H1 (cell line): ENCODE measurements at regions not wholly inside any gene's neighbourhood (a gene's known extent, or its start where the extent isn't known, plus 50 kb on each side); places are given as distances from the start of the nearest gene placed in this dataset.

Experiments used
- ATF3 ChIP-seq: IDR thresholded peaks from 2 replicates; pipeline ENCODE4 v1.6.1; 2011; ENCODE audit warnings: low read depth, mild to moderate bottlenecking, low read length; ENCODE audit not compliant: insufficient read depth
- BACH1 ChIP-seq: IDR thresholded peaks from 2 replicates; pipeline ENCODE4 v1.6.1; 2012; ENCODE audit warnings: low read length, improper control_type of control experiment
- BCL11A ChIP-seq, 2 experiments: IDR thresholded peaks; one replicate each; pipeline ENCODE4 v1.6.1; 2011; ENCODE audit warnings: low read depth in 2 of 2, low read length in 2 of 2, mild to moderate bottlenecking in 2 of 2
- CBX5 ChIP-seq: fragments of 300-800, 300-1000 bp; sonication (generic); IDR thresholded peaks from 2 replicates; pipeline ENCODE4 v1.7.1; 2016; ENCODE audit warnings: antibody characterized with exemption, low read length, low read depth
- EZH2 ChIP-seq: fragments of 200-600 bp; sonication (generic); IDR thresholded peaks from 2 replicates; pipeline ENCODE4 v1.7.1; 2012; ENCODE audit warnings: low read depth, mild to moderate bottlenecking, moderate library complexity, low read length, inconsistent platforms; ENCODE audit not compliant: severe bottlenecking
- HDAC2 ChIP-seq, 2 experiments: fragments of 300-600 bp in 1 of 2; sonication (generic) in 1 of 2; IDR thresholded peaks; 2 replicates each; pipeline ENCODE4 v1.6.1; 2011 to 2012; ENCODE audit warnings: low read depth in 2 of 2, low read length in 2 of 2, mild to moderate bottlenecking in 2 of 2, moderate library complexity in 2 of 2, borderline replicate concordance in 1 of 2, inconsistent platforms in 1 of 2
- KDM1A ChIP-seq: fragments of 200-600, 300-600 bp; sonication (generic); IDR thresholded peaks from 2 replicates; pipeline ENCODE4 v1.7.1; 2016; ENCODE audit warnings: mild to moderate bottlenecking, low read length, borderline replicate concordance
- PHF8 ChIP-seq: fragments of 200-600 bp; sonication (generic); conservative IDR thresholded peaks from 2 replicates; pipeline ENCODE4 v1.7.1; 2012; ENCODE audit warnings: low read depth, mild to moderate bottlenecking, inconsistent platforms, low read length, moderate library complexity
- RFX5 ChIP-seq: IDR thresholded peaks from 2 replicates; pipeline ENCODE4 v1.6.1; 2011; ENCODE audit warnings: low read depth, low read length, improper control_type of control experiment, borderline replicate concordance
- RNF2 ChIP-seq: fragments of 200-900, 300-1000 bp; sonication (generic); IDR thresholded peaks from 2 replicates; pipeline ENCODE4 v1.7.1; 2016; ENCODE audit warnings: borderline replicate concordance, low read depth, mild to moderate bottlenecking, antibody characterized with exemption, low read length; ENCODE audit not compliant: poor library complexity, severe bottlenecking; ENCODE audit errors: missing control alignments
- RXRA ChIP-seq: IDR thresholded peaks from 2 replicates; pipeline ENCODE4 v1.6.1; 2011; ENCODE audit warnings: low read depth, mild to moderate bottlenecking, low read length, moderate library complexity; ENCODE audit not compliant: insufficient read depth
- SP1 ChIP-seq: IDR thresholded peaks from 2 replicates; pipeline ENCODE4 v1.6.1; 2011; ENCODE audit warnings: low read depth, low read length
- SRF ChIP-seq: IDR thresholded peaks from 2 replicates; pipeline ENCODE4 v1.6.1; 2011; ENCODE audit warnings: mild to moderate bottlenecking, low read depth, low read length, moderate library complexity
- TF ChIP-seq, protein P1 (sequence below): IDR thresholded peaks from 2 replicates; pipeline ENCODE4 v1.6.1; 2012; ENCODE audit warnings: inconsistent platforms

DNA sequence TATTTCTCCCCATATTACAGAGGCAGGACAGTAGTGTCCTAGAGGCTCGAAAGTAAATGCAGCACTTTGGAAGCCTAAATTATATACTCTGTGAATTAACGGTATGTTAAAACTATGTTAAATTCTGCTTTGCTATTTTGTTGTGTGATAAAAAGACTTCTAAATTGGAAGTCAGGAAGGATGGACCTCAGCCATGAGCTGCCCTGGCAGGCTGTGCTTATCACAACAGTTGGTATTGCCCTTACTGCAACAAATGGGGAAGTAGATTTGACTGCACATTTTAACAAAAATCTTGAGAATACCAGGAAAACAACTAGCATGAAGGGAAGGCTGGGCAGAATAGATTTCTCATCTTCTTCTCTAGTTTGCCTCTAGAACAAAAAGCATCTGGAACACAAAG is 706.6 kb downstream of the SI start (continued):
- TF ChIP-seq EZH2 = no peak
- TF ChIP-seq RXRA = no peak
- TF ChIP-seq BCL11A (IDR thresholded peaks at IDR 0.05; ENCODE audit: low read depth in 2 of 2, low read length in 2 of 2) = no peak
- no peak for TF ChIP-seq BACH1
- TF ChIP-seq ATF3 = no peak
- TF ChIP-seq HDAC2 (IDR thresholded peaks at IDR 0.05; ENCODE audit: borderline replicate concordance in 1 of 2, low read depth in 2 of 2, low read length in 2 of 2) = no peak
- TF ChIP-seq, protein P1, sequence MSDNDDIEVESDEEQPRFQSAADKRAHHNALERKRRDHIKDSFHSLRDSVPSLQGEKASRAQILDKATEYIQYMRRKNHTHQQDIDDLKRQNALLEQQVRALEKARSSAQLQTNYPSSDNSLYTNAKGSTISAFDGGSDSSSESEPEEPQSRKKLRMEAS = no peak
- no peak for TF ChIP-seq SRF
- TF ChIP-seq KDM1A = no peak
- no peak for TF ChIP-seq PHF8
- no peak for TF ChIP-seq RFX5
- TF ChIP-seq CBX5 = no peak
- TF ChIP-seq SP1 = no peak
- no peak for TF ChIP-seq RNF2
